Liver (tissue), 3 donors: ENCODE measurements at regions not wholly inside any gene's neighbourhood (a gene's known extent, or its start where the extent isn't known, plus 50 kb on each side); places are given as distances from the start of the nearest gene placed in this dataset.

Experiments
- CTCF ChIP-seq: fragments of 150-350 bp; IDR thresholded peaks from 2 replicates; pipeline ENCODE4 v1.5.1; 2017; ENCODE audit warnings: improper control_type of control experiment, low read depth, low read length; ENCODE audit not compliant: missing input control
- JUND ChIP-seq, 2 donors: IDR thresholded peaks; 2 replicates each; pipeline ENCODE4 v1.6.1; 2016; ENCODE audit warnings: antibody characterized with exemption in 2 of 2
- REST ChIP-seq: IDR thresholded peaks from 2 replicates; pipeline ENCODE4 v1.6.1; 2016; ENCODE audit warnings: antibody characterized with exemption, mild to moderate bottlenecking
- TAF1 ChIP-seq: conservative IDR thresholded peaks from 2 replicates; pipeline ENCODE4 v1.6.1; 2016; ENCODE audit warnings: antibody characterized with exemption, mild to moderate bottlenecking
- donor health status: healthy.
- donor health status: healthy.

GRCh38 chr10:130607366-130607765, 471.2 kb downstream of the GLRX3 start:
- TF ChIP-seq CTCF (no peak), REST (no peak), TAF1 (no peak), JUND (IDR thresholded peaks at IDR 0.05) (no peak)
